GM21423 (cell line): ENCODE measurements at regions not wholly inside any gene's neighbourhood (a gene's known extent, or its start where the extent isn't known, plus 50 kb on each side); places are given as distances from the start of the nearest gene placed in this dataset.
"Not testable (repeated sequence)": the region's sequence is repeated elsewhere in the genome, so short reads cannot be mapped to it uniquely, and the experiment has no call there.

ENCODE experiments used
- ATAC-seq: cut with Tn5 transposase; IDR thresholded peaks from one replicate; pipeline ENCODE4 v1.9.1; 2021; ENCODE audit warnings: mild to moderate bottlenecking, moderate library complexity; ENCODE audit not compliant: unreplicated experiment

DNA sequence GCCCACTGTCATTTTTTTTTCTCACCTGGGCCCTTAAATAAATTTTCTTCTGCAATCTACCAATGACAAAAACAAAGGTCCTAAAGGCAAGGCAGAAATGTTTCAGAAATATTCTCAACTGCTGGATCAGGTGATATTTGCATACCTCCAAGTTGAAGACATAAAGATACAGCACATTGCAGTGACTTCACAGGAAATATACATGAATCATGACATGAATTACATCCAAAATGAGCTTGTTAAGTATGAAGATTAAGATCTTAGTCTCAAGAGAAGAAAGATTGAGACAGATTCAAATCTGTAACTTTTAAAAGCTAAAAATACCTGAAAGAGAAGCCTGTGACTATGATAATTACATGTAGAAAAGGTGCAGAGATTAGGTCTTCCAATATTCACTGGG, 207.8 kb downstream of the SIPA1L2 start:
- no peak for ATAC-seq

DNA sequence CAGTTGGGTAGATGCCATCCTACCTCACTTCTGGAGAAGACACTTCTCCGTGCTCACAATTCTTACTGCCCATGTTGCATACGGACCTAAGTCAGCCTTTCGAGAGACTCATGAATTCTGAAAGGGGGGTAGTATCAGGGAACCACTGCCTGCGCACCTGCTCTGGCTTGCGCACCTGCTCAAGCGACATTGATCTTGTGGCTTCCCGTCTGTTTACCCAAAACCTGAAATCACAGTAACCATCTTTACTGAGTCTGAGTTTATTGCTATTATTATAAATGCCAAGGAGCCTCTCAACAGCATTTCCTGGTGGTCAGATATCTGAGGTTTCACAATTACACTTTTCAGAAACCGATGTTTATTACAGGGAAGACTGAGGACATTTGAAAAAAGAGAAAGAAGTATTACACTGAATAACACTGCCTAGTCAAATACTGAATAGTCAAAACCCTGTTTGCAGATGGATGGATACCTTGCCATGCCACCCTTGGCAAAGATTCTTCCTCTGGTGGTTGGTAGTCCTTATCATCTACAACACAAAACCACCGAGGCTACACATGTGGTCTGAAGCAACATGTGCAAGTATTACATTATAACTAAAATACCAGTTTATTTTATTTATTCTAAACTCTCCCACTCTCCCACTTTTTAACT, 208.7 kb downstream of the SIPA1L2 start:
- ATAC-seq: no peak

DNA sequence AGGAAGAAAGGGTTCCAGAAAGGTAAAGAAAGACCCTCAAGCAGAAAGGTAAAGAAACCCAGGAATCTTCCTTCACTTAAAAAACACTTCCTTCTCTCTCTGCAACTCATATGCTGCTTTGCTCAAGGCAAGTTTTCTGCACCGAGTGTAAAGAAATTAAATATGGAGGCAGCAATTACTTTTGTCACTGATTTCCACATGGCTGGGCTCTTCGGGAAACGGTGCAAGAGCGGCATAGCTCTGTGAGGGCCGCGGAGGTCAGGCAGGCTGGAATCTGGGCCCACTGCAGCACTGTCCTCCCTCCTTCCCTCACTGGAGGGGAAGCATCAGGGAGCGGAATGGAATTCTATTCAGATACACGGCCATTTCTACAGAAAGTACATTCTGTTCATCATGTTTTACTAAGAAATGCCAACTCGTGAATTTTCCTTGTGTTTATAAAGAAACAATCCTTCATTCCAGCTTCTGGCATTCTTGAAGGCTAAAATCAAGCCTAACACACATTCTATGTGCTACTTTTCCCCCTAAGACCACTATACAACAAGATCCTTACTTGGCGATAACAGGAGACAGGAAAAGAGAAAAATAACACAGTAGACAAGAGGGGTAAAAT, 212.2 kb downstream of the SIPA1L2 start:
- no peak for ATAC-seq

DNA sequence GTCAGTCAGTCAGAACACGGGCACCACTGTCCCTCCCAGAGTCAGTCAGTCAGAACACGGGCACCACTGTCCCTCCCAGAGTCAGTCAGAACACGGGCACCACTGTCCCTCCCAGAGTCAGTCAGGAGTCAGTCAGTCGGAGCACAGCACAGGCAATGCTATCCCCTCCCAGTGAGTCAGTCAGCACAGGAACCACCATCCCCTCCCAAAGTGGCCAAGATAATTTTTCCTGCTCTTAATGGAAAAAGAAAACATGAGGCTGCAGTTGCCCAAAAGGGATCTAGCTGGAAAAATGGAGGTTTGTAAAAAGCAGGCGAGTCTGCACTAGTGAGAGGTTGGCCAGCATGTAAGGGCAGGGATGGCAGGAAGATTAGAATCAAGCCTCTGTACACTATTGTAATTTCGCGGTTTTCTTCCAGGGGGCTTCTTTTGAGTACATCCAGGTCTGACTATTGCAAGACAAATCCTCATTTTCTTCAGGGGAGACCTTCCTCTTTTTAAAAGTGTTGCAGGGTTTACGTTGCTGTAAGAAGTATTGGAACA, 213.8 kb downstream of the SIPA1L2 start:
- ATAC-seq: no peak

DNA sequence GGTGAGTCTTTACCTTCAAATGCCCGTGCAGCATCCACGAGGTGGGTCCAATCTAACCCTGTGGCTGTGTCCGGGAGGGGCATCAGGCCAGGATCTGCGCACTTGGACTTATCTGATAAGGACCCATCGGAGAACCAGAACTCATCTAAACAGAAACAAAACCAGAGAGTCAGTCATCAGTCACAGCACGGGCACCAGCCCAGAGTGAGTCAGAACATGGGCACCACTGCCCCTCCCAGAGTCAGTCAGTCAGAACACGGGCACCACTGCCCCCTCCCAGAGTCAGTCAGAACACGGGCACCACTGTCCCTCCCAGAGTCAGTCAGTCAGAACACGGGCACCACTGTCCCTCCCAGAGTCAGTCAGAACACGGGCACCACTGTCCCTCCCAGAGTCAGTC, 214.5 kb downstream of the SIPA1L2 start:
- not testable (repeated sequence) for ATAC-seq

DNA sequence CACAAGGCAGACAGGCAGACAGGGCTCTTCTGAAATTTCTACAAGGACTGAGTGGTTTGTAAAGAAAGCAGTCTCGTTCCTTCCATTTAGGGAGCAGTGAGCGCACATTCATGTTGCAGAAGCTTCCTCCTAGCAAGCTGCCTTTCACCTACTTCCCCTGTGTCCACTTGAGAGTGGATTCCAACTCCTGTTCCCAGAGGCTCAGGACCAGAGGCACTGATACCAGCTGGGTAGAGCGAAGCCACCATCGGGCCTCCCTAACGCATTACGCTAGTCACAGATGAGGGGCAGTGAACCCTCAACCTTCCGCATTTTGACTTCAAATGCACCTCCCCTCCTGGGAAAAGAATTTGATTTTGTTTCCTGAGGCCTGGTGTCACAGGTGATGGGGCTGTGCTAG, 215.8 kb downstream of the SIPA1L2 start:
- ATAC-seq: no peak

DNA sequence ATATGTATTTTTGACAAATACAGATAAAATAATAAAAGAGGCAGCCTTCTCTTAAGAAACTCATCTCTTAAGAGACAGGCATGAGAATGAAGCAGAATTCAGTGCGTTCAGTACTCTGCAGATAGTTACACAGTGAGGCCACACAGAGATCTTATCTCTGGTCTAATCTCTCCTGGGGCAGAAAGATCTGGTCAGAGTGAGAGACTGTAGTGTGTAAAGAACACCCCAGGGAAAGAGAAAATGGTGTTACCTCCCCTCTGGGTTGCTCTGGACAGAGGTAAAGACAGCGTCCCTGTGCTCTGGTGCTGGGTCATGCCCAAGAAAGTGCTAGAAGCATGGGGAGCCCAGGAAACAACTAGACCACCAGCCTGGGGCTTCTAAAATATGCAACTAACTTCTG, 216.3 kb downstream of the SIPA1L2 start:
- ATAC-seq: no peak

DNA sequence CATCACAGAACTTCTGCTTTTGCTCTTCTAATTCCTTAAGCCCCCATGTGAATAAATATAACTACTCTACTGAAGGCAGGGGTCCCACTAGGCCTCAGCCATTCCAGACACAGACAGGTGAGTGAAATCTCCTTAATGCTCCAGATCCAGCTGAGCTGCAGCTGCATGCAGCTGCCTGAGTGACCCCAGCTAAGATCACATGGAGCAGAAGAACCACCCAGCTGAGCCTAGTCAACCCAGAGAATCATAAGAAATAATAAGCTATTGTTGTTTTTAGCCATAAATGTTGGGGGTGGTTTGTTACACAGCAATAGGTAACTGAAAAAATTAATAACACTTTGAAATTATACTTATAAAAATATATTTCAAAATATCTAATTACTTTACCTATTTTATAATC, 220.3 kb downstream of the SIPA1L2 start:
- ATAC-seq: no peak

DNA sequence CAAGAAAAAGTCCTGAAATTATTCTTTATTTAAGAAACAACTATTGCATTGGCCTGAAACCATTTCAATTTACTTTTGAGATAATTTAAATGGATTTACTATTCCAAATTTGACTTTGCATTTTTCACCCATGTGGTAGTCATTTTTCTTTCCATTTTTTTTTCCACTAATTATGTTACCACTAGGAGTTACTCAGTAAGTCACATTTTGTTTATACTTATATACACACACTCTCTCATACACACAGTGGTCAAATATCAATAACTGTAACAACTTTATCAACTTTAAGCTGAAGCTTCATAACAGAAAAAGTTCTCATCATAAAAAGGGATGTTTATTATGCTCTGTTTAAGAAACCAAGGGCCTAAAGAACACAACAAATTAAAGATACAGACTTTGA, 222.8 kb downstream of the SIPA1L2 start:
- no peak for ATAC-seq

DNA sequence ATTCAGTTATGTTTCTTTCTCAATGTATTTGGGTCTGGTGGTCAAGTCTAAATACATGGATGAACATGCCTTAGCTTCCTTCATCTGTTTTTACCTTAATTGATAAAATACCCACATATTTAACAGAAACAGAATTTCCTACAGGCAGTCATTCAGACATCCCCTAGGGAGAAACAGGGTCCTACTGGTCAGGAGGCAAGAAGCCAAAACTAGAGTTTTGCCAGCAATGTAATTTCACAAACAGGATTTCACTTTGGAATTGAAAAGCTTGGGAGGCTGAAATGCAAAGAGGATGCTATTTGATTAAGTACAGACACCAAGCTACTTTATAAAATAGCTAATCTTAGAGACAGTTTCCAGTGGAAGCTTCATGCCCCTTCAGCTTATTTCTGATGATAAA, 224.2 kb downstream of the SIPA1L2 start:
- no peak for ATAC-seq

DNA sequence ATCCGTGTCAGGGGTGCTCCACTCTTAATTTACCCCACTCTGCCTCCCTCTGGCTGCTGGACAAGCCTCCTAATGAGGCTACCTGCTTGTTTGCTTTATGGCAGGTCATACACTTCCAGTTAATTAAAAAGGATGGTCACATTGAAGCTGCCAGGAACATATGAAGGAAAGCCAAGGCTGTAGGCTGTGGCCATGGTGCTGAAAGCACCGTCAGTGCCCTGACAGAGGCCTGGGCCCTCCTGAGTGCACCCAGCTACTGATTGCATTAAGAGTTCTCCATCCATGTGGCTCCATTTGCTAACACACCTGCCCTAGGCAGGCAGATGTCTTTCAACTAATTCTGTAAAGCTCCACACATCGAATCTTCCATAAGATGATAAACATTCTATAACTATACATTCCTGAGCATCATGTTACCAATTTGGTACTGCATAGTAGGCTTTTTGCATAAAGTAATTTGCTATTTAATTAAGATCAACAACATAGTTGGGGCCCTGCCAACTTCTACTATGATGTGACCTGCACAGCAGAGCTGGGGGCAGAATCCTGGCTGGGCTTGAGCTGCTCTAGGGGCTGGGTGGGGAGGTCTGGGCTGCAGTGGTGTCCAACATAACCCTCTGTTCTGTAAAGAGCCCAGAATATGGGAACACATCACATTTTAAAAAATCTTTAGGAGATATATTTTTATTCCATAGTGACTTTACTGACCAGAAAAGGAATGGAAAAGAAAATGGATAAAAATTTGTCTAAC, 224.8 kb downstream of the SIPA1L2 start:
- ATAC-seq: no peak

DNA sequence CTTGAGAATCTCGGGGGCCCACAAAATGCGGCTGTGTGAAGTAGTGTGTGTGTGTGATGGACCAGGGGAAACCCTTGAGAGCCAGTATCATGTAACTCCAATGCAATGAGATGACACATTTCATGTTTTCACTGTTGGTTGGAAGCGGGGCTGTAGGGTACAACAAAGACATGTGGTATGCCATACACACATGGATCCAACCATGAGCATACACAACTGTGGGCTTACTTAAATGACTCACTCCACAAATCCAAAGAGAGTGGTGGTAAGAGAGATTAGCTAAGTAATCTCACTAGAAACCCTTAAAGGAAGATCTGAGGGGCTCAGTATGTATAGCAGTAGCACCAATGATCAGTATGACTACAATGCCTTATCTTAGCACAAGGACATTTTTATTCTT, 225.7 kb downstream of the SIPA1L2 start:
- ATAC-seq: no peak

DNA sequence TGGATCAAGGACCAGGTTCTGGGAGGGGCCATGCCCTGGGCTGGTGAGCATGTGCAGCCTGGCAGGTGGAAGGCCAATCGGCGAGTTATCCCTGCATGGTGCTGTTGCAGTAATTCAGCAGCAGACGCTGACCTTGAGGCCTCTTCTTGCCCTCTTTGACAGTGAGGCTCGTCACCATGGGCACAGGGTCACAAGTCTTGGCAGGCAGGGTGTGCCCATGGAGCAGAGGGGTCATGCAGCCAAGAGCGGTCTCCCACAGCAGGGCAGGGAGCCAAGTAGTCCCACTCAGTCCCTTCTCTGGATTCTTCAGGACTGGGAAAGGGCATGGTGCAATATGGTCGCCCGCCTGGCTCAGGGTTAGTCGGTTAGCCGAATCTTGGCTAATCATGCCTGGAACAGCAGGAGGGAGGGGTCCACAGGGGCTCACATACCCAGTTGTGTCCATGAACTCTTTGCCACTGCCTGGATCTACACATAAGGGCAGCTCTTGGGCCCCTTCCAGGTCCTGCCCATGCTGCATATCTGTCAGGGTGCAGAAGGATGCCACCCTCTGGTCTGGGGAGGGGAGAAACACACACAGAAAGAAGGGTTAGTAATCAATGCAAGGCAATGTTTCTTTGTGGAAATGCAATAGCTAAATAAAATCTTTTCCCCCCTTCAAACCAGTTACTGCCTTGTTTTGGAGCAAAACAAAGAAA, 226.8 kb downstream of the SIPA1L2 start:
- no peak for ATAC-seq

DNA sequence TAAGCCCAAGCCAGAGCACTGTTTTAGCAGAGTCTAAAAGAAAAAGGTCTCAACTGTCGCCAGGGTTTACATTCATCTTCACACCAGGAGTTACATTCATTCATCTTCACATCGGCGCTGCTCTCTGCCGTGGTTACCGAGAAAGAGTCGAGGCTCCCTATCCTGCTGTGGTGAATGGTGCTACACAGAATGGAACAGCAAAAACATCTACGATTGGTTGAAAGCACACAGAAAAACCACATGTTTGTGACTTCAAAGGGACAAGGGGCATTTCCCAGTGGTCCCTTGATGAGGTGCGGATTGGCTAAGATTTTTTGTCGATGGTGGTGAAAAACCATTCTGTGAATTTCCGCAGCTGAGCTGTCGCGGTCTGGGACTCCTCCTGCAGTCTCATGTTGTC, 231.1 kb downstream of the SIPA1L2 start:
- ATAC-seq: no peak

DNA sequence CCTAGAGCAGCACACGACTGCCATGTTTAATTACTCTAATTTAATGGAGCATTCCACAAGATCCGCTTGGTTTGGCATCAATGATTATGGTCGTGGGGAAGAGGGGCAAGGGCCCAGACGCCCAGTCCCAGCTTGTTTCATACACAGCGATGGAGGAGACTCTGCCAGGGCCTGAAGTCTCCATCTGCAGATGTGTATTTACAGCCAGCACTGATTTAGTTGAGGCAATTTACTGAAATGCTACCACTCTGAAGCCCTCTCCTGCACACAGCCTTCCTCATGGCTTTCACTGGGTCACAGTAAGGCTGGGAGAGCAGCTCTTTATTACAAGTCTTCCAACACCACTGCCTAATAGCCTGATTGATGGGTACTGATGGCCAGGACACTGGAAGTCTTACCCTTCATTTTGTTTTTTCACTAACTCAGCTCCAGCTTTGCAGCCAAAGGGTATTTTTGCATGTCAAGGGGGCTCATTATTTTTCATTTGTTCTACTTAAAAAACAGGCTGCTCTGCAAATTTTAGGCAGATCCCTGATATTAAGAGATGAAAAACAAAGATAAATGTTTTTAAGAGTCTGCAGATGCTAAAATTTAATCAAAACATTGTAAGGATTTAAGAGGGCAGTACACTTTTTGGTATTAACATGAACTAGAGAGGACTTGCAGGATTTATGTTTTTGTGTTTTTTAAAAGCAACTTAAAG, 236.3 kb downstream of the SIPA1L2 start:
- no peak for ATAC-seq

DNA sequence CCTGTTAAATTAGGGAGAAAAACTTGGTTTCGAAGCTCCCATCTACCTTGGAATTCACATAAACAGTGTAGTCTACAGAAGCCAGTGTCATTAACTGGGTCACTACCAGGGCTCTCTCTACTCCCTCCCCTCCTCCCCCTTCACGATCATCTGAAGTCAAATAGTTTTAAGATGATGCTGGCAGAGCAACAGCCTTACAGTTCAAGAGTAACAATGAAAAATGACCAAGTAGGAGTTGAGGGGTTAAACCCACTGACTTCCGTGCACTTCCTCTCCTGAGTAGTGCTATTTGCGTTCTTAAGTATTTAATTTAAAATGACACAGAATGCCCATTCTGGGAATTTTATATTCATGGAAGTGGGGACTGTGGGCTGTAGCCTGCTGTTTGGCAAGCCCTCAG, 236.9 kb downstream of the SIPA1L2 start:
- no peak for ATAC-seq

DNA sequence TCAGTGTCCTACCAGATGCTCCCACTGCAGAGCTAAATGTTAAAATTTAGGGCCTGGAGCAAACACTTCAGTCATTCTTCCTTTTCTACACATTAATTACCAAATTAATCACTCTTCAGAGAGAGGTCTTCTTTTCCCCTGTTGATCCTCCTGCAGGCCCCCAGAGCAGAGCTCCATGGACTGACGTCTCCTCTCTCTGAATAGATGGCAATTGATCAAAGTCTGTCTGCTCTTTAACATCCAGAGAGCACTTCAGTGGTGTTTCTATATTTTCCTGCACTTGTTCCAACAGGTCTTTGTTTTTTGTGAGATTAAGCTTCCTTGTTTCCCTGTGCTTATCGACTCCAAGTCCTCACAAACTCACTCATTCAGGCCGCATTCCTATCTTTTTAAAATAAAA, 239.3 kb downstream of the SIPA1L2 start:
- ATAC-seq: no peak

DNA sequence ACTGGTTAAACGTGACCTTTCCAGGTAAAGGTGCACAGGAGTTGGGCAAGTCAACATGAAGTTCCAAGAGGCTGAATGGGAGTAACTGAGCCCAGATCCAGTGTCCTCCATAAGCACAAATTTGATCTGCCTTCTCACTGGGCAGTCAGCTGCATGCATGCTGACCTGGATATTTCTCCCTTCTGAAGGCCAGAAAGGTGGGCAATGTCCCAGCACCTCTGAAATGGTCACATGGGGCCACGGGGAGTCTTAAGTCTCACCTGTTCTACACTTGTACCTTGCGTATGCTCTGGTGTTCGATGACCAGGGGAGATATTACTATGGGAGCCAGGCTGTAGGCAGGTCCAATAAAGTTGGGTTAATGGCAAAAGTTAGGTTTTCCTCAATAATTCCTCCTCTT, 240.2 kb downstream of the SIPA1L2 start:
- ATAC-seq: no peak

DNA sequence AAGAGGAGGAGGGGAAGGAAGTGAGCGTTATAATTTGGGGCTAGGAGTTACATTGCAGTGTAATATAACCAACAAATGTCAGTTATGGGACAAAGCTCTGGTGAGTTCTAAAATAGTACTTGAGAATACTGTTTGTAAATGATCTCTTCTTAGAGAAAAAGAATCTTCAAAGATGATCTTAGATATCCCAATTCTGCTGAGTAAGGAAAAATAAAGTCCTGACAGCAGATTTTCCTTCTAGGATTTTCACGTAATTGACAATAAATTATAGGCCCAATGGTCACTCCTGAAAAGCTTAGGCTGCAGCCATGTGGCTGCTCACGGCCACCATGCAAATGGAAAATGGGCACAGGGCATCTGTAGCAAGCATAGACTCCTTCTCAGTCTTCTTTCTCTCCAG, 241.6 kb downstream of the SIPA1L2 start:
- no peak for ATAC-seq

DNA sequence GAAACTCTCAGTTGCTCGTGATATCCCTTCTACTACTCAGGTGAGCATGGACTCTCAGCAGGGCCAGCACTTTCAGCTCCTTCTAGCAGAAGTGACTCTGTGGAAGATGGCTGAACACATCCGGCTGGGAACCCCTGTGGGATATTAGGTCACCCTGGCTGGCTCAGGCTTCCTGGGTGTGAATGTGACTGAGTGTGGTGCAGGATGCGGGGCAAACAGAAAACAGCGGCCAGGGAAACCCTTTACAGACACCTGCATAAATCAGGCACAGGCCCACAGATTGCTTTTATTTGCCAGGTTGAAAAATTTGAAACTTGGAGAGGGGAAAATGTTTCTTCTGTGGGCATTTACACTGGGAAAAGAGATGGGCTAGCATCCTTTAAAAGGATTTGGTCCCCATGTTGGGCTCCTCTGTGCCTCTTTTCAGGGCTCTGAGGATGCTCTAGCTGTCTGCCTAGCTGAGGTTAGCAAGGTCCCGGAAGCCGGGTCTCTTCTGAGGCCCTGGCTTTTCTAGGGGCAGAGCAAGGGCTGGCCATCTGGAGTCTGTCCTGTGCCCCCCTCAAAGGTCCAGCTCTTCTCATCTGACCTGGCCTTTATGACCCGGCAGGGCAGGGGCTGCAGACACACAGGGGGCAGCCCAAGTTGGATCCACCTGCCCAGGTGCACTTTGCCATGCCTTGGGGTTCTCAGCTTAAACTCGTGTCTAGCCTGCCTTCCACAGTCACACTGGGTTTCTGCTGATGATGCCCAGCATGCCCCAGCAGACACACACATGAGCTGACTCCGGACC, 243.0 kb downstream of the SIPA1L2 start:
- no peak for ATAC-seq
